Activated CD8-positive, alpha-beta memory T cell treated with anti-CD3 and anti-CD28 coated beads, Interleukin-2, amount 50 U/mL, for 1 hour (primary cell): ENCODE measurements at regions not wholly inside any gene's neighbourhood (a gene's known extent, or its start where the extent isn't known, plus 50 kb on each side); places are given as distances from the start of the nearest gene placed in this dataset.
"Not testable (repeated sequence)": the region's sequence is repeated elsewhere in the genome, so short reads cannot be mapped to it uniquely, and the experiment has no call there.

Source experiments
- DNase-seq: peaks from one replicate; pipeline ENCODE4 v3.0.0-alpha.2; 2020; ENCODE audit errors: extremely low read depth

DNA sequence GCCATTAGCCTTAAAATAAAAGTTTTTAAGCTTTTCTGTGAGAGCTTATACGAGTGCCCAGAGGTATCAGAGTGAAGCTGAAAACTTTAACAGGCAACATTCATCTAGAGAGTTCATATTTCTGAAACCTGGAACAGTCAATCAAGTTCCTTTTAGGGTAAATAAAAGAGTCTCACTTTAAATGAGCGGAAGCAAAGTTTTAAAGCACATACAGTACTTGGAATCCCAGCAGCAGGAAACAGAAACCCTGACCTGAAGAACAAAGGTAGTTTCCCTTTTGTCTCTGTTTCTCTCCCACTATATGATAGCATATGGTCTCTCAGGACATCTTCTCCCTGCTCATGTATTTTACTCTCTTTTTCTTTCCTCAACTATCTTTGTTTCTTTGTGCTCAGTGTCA is 153.0 kb downstream of the ASB9 start:
- DNase-seq: no peak

- no peak for DNase-seq
Measured at GRCh38 chrX:15114743-15115566, 154.9 kb downstream of the ASB9 start.

GRCh38 chrX:15107367-15107988 is 162.4 kb downstream of the ASB9 start:
- DNase-seq: no peak

DNA sequence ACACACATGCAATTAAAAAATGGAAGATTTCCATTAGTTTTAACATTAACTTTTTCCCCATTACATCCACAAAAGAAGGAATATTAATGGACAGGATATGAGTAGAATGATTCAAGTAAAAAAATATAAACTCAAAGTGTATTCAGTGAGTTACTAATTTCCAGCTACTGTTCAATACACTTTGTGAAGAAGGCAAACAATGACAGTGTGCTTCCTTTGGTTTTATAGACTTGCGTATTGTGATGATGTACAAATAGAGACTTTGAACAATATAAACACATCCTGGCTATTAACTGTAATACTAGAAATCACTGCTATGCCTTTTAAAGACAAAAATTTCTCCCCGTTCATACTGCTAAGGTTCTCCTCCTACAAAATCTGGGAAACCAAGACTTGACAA is 171.4 kb downstream of the ASB9 start:
- no peak for DNase-seq

GRCh38 chrX:15087747-15088146 is 182.1 kb downstream of the ASB9 start:
- no peak for DNase-seq

DNA sequence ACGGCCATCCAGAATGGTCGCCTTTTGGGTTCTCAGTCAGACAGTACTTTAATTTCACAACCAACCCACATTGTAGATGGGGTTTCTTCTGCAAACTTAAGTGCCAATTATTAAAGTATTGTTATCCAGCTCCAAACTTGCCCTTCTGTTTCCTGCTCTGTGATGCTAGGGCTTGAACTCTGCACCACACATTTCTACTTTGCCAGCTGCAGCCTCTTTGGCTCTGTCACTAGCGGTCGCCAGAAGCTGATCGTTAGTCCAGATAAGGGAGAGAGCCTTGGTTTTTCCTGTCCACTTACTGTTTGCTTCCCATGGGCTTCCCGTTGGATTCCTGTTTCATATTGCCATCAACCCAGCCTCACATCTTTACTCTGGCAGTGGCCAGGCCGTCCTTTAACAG is 196.6 kb downstream of the ASB9 start:
- no peak for DNase-seq

DNA sequence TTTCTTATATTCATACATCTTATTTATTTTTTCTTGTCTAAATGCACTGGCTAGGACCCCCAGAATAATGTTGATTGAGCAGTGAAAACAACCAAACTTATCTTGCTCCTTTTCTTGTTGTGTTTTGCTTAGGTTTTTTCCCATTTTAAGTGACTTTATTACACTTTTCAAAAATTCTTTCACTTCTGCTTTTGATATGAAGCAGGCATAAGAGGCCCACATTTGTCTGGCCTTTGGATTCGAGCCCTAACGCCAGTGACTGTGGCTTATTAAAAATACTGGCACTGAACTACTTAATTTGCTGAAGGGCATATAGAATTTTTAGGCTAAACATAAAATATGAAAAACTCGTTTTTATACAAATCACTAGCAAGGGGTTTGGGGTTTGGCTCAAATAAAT is 197.0 kb downstream of the ASB9 start:
- DNase-seq: no peak

GRCh38 chrX:15072259-15072658 is 197.6 kb downstream of the ASB9 start:
- DNase-seq: no peak

DNA sequence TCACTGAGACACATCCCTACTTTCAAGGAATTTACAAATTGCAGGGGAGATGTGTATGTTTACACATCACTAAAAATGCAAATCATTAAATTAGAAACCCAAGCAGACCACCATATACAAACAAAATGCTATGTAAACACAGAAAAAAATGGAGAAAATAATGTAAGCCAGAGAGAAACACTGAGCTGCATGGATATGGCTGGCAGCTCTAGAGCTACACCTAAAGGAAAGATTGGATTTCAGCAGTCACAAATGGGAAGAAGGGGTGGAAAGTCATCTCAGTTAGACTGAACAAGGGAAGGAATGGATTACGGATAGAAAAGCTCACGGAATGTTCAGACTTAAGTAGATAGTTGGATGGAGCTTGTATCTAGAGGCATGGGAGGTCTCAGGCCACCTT is 186.3 kb downstream of the MOSPD2 start:
- DNase-seq: no peak

DNA sequence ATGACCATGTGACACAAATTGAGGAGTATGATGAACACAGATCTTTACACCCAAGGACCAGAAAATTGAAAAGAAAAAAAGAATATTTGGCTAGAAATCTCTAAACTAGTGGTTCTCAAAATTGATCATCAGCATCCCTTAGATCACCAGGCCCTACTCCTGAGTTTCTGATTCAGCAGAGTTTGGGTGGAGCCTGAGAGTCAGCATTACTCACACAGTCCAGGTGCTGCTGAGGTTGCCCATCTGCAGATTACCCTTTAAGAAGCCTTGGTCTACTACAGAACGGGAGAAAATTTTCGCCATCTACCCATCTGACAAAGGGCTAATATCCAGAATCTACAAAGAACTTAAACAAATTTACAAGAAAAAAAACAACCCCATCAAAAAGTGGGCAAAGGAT is 182.8 kb downstream of the MOSPD2 start:
- no peak for DNase-seq

- DNase-seq: no peak
Measured at GRCh38 chrX:15055146-15055930, 182.1 kb downstream of the MOSPD2 start.

- no peak for DNase-seq
Measured at GRCh38 chrX:15050395-15050794, 177.2 kb downstream of the MOSPD2 start.

GRCh38 chrX:15043538-15043937 is 170.3 kb downstream of the MOSPD2 start:
- DNase-seq: no peak

GRCh38 chrX:15033917-15034316 is 160.7 kb downstream of the MOSPD2 start:
- DNase-seq: no peak

- DNase-seq: no peak
Measured at GRCh38 chrX:15017491-15017890, 144.3 kb downstream of the MOSPD2 start.

DNA sequence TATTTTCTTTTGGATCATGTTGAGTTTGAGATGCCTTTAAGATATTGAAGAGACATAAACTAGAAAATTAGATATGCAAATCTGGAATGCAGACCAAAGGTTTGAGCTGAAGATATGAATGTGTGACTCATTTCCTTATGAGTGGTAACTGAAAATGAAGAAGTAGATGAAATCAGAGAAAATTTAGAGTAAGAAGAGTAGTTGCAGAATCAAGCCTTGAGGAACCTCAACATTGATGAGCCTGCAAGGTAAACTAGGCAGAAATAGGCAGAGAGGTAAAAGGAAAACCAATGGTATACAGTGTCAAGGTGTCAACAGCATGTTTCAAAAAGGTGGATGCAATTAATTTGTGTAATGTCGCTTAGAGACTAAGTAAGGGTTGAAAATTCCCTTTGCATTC is 142.8 kb downstream of the MOSPD2 start:
- DNase-seq: no peak

- no peak for DNase-seq
Measured at GRCh38 chrX:15014281-15014680, 141.1 kb downstream of the MOSPD2 start.

GRCh38 chrX:15013461-15013860 is 140.2 kb downstream of the MOSPD2 start:
- no peak for DNase-seq

DNA sequence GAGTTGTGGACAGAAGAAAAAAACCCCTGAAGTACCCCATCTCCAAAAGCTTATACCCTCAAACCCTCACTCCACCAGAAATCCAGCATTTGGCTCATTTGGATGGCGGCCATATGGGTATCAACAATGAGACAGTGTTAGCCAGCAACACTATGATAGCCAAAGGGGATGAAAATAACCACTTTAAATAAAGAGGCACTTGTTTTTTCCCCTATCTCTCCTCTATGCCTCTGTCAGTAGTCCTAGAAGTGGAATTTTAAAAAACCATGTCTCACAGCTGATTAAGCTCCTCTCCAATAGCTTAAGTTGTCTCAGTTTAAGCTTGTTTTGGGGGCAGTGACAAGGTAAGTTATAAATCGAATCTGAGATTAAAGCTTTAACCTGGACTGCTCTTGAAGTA is 124.0 kb downstream of the MOSPD2 start:
- DNase-seq: no peak

DNA sequence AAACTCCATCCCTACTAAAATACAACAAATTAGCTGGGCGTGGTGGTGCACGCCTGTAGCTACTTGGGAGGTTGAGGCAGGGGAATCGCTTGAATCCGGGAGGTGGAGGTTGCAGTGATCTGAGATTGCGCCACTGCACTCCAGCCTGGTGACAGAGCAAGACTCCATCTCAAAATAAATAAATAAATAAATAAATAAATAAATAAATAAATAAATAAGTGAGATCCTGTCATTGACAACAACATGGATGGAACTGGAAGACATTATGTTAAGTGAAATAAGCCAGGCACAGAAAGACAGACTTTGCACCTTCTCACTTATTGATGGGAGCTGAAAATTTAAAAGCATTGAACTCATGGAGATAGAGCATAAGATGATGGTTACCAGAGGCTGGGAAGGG is 111.2 kb downstream of the MOSPD2 start:
- not testable (repeated sequence) for DNase-seq
